ENCODE measurements at regions not wholly inside any gene's neighbourhood (a gene's known extent, or its start where the extent isn't known, plus 50 kb on each side); places are given as distances from the start of the nearest gene placed in this dataset.

DNA sequence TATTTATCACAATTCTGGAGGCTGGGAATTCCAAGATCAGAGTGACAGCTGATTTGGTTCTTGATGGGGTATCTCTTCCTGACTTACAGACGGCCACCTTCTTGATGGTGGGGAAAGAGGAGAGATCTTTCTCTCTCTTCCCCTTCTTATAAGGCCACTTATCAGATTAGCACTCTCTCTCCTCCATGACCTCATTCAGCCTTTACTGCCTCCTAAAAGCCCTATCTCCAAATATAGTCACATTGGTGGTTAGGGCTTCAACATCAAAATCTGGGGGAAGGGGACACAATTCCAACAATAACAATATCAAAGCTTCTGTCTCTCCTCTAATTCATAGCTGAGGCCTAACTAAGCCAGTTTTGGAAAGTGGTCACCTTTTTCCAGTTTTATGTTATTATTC lies 91.7 kb upstream of the MBNL1 start:
- TF ChIP-seq GATA2 (CRISPR knock-in tag; IDR thresholded peaks at IDR 0.05) (no peak), NFIC (IDR thresholded peaks at IDR 0.05; ENCODE audit: borderline replicate concordance) (no peak), TCF12 (IDR thresholded peaks at IDR 0.05) (no peak), TAF1 (IDR thresholded peaks at IDR 0.05; ENCODE audit: borderline replicate concordance, low read depth, low read length) (no peak)
- no peaks in the 10 kb centered on the region for H3K36me3 ChIP-seq (replicated peaks in 1 of 2; ENCODE audit: control insufficient read depth in 1 of 2, insufficient read depth in 2 of 2, low read length in 1 of 2)
- H3K4me3 ChIP-seq (ENCODE audit: low read depth in 2 of 2, low read length in 1 of 2), result no peak overlapping the region
- H3K9me3 ChIP-seq, result no peaks in the 10 kb centered on the region
- DNase-seq, result no peak
- H3K27ac ChIP-seq (ENCODE audit: low read depth in 2 of 2, low read length in 1 of 2), result peak overlapping the region in 1 of 2 experiments; percentile 78; a peak in 2 of 4 replicates
- no peak overlapping the region for H2AFZ ChIP-seq (ENCODE audit: low read depth)
- H3K9me2 ChIP-seq, result no peaks in the 10 kb centered on the region
- H3K4me1 ChIP-seq (ENCODE audit: control insufficient read depth in 1 of 2, insufficient read depth in 2 of 2, low read depth in 1 of 2, low read length in 1 of 2), result peaks cover 0 to 7% of the 10 kb centered on the region in 2 experiments; a peak in 2 of 4 replicates
- H3K27me3 ChIP-seq (ENCODE audit: insufficient read depth), result no peaks in the 10 kb centered on the region
- H4K20me1 ChIP-seq (ENCODE audit: insufficient read depth), result no peaks in the 10 kb centered on the region
- H3F3A ChIP-seq (replicated peaks; ENCODE audit: insufficient read depth), result peaks cover 28% of the 10 kb centered on the region
- POLR2A ChIA-PET, result no interaction called here
- H3K79me2 ChIP-seq (ENCODE audit: insufficient read depth), result no peaks in the 10 kb centered on the region
- 78% methylated on average over 1 of the region's 1 CpG for WGBS (ENCODE audit: low lambda C conversion rate)
- no peak overlapping the region for H3K4me2 ChIP-seq
- no peak overlapping the region for H3K9ac ChIP-seq
- CTCF ChIA-PET, result interaction anchor here (3.9 kb wide), 1 partner anchor 266 kb away, joined by 27 read pairs; no protein-coding TSS in a partner anchor

DNA sequence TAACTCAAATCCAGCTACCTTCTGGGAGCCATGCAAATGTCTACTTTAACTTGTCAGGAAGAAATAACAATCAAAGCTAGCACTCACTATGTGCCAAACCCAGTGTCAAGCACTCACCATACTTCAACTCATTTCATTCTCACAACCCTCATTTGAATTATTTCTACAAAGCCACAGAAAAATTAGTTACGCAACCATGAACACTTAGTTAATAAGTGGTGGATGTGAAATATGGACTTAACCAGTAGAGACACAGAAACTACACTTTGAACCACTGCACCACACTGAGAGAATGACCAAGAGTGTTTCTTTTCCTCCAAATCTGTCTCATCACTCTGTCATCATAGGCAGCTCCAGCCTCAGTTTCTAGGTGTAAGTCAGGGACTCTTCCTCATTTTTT lies 91.0 kb upstream of the MBNL1 start:
- WGBS (ENCODE audit: low lambda C conversion rate), result 96% methylated on average over 1 of the region's 1 CpG
- DNase-seq, result no peak
- POLR2A ChIA-PET, result no interaction called here

More for the DNA sequence above, 91.0 kb upstream of the MBNL1 start:
- Histone ChIP-seq H3K27ac (ENCODE audit: low read depth in 2 of 2, low read length in 1 of 2) (no peak overlapping the region), H3K9me3 (no peaks in the 10 kb centered on the region), H3K79me2 (ENCODE audit: insufficient read depth) (no peaks in the 10 kb centered on the region), H3F3A (replicated peaks; ENCODE audit: insufficient read depth) (peaks cover 28% of the 10 kb centered on the region), H3K4me1 (ENCODE audit: control insufficient read depth in 1 of 2, insufficient read depth in 2 of 2, low read depth in 1 of 2, low read length in 1 of 2) (peaks cover 0 to 7% of the 10 kb centered on the region in 2 experiments; a peak in 2 of 4 replicates), H3K9me2 (no peaks in the 10 kb centered on the region), H2AFZ (ENCODE audit: low read depth) (no peak overlapping the region), H3K4me3 (ENCODE audit: low read depth in 2 of 2, low read length in 1 of 2) (no peak overlapping the region), H4K20me1 (ENCODE audit: insufficient read depth) (no peaks in the 10 kb centered on the region), H3K9ac (no peak overlapping the region), H3K4me2 (no peak overlapping the region), H3K27me3 (ENCODE audit: insufficient read depth) (no peaks in the 10 kb centered on the region), H3K36me3 (replicated peaks in 1 of 2; ENCODE audit: control insufficient read depth in 1 of 2, insufficient read depth in 2 of 2, low read length in 1 of 2) (no peaks in the 10 kb centered on the region)
- CTCF ChIA-PET, result interaction anchor here (3.9 kb wide), 1 partner anchor 266 kb away, joined by 27 read pairs; no protein-coding TSS in a partner anchor
- TF ChIP-seq, protein P1, sequence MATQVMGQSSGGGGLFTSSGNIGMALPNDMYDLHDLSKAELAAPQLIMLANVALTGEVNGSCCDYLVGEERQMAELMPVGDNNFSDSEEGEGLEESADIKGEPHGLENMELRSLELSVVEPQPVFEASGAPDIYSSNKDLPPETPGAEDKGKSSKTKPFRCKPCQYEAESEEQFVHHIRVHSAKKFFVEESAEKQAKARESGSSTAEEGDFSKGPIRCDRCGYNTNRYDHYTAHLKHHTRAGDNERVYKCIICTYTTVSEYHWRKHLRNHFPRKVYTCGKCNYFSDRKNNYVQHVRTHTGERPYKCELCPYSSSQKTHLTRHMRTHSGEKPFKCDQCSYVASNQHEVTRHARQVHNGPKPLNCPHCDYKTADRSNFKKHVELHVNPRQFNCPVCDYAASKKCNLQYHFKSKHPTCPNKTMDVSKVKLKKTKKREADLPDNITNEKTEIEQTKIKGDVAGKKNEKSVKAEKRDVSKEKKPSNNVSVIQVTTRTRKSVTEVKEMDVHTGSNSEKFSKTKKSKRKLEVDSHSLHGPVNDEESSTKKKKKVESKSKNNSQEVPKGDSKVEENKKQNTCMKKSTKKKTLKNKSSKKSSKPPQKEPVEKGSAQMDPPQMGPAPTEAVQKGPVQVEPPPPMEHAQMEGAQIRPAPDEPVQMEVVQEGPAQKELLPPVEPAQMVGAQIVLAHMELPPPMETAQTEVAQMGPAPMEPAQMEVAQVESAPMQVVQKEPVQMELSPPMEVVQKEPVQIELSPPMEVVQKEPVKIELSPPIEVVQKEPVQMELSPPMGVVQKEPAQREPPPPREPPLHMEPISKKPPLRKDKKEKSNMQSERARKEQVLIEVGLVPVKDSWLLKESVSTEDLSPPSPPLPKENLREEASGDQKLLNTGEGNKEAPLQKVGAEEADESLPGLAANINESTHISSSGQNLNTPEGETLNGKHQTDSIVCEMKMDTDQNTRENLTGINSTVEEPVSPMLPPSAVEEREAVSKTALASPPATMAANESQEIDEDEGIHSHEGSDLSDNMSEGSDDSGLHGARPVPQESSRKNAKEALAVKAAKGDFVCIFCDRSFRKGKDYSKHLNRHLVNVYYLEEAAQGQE (IDR thresholded peaks at IDR 0.05; ENCODE audit: low read depth, low read length), result no peak
- TF ChIP-seq MEF2A (IDR thresholded peaks at IDR 0.05; ENCODE audit: borderline replicate concordance, low read depth) (no peak), RAD21 (IDR thresholded peaks at IDR 0.05; ENCODE audit: low read length) (no peak), MXI1 (IDR thresholded peaks at IDR 0.05; ENCODE audit: low read depth, low read length) (no peak), TEAD4 (IDR thresholded peaks at IDR 0.05; ENCODE audit: borderline replicate concordance, insufficient read depth) (no peak), NRF1 (IDR thresholded peaks at IDR 0.05; ENCODE audit: low read depth, low read length) (no peak), GABPA (IDR thresholded peaks at IDR 0.05; ENCODE audit: low read depth) (no peak), JUND (IDR thresholded peaks at IDR 0.05) (no peak), RFX5 (IDR thresholded peaks at IDR 0.05; ENCODE audit: low read length) (no peak), ELF1 (IDR thresholded peaks at IDR 0.05) (no peak), TCF12 (IDR thresholded peaks at IDR 0.05) (no peak), TAF1 (IDR thresholded peaks at IDR 0.05; ENCODE audit: borderline replicate concordance, low read depth, low read length) (no peak), POLR2AphosphoS5 (IDR thresholded peaks at IDR 0.05; ENCODE audit: low read depth, low read length) (no peak), FOXM1 (IDR thresholded peaks at IDR 0.05; ENCODE audit: low read depth) (no peak), RCOR1 (IDR thresholded peaks at IDR 0.05; ENCODE audit: low read length) (no peak), GATA2 (CRISPR knock-in tag; IDR thresholded peaks at IDR 0.05) (no peak), SMC3 (IDR thresholded peaks at IDR 0.05; ENCODE audit: low read depth, low read length) (no peak)
- TF ChIP-seq, protein P2, sequence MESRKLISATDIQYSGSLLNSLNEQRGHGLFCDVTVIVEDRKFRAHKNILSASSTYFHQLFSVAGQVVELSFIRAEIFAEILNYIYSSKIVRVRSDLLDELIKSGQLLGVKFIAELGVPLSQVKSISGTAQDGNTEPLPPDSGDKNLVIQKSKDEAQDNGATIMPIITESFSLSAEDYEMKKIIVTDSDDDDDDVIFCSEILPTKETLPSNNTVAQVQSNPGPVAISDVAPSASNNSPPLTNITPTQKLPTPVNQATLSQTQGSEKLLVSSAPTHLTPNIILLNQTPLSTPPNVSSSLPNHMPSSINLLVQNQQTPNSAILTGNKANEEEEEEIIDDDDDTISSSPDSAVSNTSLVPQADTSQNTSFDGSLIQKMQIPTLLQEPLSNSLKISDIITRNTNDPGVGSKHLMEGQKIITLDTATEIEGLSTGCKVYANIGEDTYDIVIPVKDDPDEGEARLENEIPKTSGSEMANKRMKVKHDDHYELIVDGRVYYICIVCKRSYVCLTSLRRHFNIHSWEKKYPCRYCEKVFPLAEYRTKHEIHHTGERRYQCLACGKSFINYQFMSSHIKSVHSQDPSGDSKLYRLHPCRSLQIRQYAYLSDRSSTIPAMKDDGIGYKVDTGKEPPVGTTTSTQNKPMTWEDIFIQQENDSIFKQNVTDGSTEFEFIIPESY (IDR thresholded peaks at IDR 0.05; ENCODE audit: borderline replicate concordance, low read depth), result no peak
- TF ChIP-seq, protein P3, sequence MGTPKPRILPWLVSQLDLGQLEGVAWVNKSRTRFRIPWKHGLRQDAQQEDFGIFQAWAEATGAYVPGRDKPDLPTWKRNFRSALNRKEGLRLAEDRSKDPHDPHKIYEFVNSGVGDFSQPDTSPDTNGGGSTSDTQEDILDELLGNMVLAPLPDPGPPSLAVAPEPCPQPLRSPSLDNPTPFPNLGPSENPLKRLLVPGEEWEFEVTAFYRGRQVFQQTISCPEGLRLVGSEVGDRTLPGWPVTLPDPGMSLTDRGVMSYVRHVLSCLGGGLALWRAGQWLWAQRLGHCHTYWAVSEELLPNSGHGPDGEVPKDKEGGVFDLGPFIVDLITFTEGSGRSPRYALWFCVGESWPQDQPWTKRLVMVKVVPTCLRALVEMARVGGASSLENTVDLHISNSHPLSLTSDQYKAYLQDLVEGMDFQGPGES (IDR thresholded peaks at IDR 0.05; ENCODE audit: low read depth, low read length), result no peak
- TF ChIP-seq, protein P4, sequence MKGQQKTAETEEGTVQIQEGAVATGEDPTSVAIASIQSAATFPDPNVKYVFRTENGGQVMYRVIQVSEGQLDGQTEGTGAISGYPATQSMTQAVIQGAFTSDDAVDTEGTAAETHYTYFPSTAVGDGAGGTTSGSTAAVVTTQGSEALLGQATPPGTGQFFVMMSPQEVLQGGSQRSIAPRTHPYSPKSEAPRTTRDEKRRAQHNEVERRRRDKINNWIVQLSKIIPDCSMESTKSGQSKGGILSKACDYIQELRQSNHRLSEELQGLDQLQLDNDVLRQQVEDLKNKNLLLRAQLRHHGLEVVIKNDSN (IDR thresholded peaks at IDR 0.05; ENCODE audit: borderline replicate concordance, low read depth), result no peak
